HG02938 (cell line): ENCODE measurements at regions not wholly inside any gene's neighbourhood (a gene's known extent, or its start where the extent isn't known, plus 50 kb on each side); places are given as distances from the start of the nearest gene placed in this dataset.
"Not testable (repeated sequence)": the region's sequence is repeated elsewhere in the genome, so short reads cannot be mapped to it uniquely, and the experiment has no call there.

ENCODE experiments used
- ATAC-seq: cut with Tn5 transposase; IDR thresholded peaks from one replicate; pipeline ENCODE4 v1.9.1; 2021; ENCODE audit warnings: mild to moderate bottlenecking, moderate library complexity; ENCODE audit not compliant: unreplicated experiment

DNA sequence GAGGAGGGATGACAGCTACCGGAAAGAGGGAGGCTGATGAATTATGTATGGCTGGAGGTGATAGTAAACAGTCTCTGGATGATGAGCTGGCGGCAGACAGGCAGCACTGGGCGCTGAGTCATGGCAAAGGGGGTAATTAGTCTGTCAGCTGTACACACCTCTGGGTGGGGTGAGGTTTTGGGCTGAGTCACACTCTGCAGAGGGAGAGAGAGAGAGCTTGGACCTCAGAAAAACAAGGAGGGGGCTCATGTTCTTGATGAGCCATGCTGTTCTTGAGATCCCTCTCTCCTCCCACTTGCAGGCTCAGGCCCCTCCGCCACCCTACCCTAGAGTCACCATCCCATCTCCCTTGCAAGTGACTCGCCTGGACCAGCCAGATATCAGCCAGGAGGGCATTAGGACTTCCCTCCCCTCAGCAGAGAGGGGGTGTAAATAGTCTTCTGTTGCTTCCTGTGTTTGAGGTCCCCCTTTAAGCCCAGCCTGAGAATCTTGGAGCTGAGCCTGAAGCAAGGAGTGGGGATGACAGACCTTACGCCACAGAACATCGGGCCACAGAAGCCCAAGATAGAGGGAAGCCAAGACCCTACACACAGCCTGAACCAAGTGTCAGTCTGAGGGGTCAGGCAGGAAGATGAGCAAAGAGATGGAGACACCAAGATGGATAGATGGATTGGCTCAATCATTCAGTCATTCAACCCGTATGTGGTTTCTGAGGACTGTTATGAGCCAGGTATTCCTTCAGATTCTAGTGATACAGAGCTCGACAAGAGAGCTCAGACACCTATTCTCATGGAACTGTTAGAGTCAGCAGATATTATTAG, 383.2 kb upstream of the CCL2 start:
- no peak for ATAC-seq

DNA sequence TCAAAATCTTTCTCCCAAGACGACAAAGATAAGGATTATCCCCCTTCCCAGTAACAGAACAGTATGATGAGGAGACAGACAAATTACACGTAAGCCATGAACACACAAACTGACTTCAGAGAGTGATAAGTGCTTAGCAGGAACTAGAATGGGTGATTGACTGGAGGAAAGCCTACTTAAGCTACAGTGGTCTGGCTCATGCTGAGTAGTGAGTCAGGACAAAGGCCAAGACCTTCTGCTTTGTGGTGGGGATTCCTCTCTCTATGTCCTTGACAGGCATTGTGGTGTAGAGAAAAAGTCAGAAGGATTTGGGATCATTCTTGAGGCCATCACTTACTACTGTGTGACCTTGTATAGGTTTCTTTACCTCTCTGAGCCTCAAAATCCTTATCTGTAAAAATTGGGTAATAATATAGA, 381.9 kb upstream of the CCL2 start:
- ATAC-seq = no peak

DNA sequence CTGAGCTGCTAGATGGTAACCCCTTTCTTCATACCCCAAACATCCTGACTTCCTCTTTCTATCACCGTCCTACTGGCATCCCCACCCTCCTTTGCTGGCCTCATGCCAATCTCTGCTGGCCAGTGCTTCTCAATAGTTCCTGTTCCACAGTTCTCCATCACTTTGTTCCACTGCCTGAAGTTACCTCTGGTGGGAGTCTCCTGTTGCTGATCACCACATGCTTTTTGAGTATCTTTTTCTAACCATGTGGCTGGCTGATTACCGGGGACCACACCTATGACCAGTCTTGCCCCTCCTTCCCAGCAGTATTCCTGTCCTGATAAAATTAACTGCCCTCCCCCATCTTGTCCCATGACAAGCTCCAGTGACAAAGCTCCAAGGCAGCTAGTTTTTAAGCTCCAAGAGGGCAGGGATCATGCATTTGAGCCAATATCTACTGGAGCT, 380.4 kb upstream of the CCL2 start:
- no peak for ATAC-seq

DNA sequence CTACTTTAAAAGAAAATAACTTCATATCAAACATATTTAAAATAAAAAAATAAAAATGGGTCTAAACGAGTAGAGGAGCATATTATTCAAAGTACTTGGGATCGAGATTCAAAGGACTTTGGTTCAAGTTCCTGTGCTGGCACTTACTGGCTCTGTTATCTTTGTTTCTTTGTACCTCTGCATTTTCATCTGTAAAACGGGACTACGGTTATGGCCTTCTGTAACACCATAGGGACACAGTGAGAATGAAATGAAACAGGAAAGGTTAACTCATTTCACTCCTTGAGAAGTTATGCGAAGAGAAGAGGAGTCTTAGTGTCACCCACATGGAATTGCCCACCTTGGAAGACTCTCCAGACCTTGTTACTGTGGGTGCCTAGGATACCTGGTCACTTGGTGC, 379.1 kb upstream of the CCL2 start:
- ATAC-seq = no peak

DNA sequence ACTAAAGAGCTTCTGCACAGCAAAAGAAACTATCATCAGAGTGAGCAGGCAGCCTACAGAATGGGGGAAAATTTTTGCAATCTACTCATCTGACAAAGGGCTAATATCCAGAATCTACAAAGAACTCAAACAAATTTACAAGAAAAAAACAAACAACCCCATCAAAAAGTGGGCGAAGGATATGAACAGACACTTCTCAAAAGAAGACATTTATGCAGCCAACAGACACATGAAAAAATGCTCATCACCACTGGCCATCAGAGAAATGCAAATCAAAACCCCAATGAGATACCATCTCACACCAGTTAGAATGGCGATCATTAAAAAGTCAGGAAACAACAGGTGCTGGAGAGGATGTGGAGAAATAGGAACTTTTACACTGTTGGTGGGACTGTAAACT, 372.8 kb upstream of the CCL2 start:
- not testable (repeated sequence) for ATAC-seq

DNA sequence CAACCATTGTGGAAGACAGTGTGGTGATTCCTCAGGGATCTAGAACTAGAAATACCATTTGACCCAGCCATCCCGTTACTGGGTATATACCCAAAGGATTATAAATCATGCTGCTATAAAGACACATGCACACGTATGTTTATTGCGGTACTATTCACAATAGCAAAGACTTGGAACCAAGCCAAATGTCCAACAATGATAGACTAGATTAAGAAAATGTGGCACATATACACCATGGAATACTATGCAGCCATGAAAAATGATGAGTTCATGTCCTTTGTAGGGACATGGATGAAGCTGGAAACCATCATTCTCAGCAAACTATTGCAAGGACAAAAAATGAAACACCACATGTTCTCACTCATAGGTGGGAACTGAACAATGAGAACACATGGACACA, 372.4 kb upstream of the CCL2 start:
- ATAC-seq = not testable (repeated sequence)

DNA sequence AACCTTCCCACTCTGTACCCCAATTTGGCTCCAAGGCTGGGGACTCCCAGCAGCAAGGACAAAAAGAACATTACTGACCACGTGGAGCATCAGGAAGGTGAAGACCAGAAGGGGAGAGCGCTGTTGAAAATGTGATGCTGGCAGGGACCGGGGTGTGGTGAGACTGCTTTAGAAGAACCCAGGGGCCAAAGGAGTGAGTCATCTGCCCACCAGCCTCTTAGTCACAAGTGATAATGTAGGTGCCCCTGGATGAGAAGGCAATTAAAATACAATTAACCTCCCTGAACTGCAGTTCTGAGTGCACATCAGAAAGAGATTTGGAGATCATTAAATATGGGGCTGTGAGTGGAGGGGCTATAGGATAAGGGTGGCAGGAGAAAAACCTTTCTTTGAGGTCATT, 366.6 kb upstream of the CCL2 start:
- ATAC-seq = no peak

DNA sequence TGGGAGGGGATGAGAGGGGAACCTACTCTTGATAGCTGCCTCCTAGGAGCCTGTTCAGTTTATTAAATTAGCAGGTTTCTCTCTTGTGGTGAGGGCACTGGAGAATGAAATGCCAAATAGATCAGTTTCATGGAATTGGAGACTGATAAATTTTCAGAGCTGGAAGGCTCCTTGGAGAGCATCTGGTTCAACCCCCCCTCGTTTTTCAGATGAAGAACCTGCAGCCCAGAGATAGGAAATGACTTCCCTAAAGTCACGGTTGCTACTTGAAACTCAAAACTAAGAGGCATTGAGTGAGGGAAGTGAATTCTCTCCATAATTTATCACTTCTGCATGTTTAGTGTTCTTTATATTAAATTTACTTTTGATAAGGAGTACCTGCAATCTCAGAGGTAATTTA, 366.0 kb upstream of the CCL2 start:
- ATAC-seq = no peak

DNA sequence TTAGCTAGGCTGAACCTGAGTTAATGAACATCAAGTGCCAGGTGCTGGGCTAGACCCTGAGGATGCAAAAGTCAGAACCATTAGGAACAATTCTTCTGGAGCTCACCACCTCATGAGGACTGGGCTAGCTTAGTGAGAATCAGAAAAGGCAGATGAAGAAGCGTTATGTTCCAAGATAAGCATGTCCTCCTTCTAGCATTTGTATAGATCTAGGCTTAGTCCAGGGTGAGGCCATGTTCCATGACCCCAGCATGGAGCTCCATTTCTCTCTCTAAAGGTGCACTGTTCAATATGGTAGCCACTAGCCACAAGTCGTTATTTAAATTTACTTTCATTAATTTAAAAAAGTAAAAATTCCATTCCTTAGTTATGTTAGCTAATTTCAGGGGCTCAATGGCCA, 365.3 kb upstream of the CCL2 start:
- no peak for ATAC-seq

DNA sequence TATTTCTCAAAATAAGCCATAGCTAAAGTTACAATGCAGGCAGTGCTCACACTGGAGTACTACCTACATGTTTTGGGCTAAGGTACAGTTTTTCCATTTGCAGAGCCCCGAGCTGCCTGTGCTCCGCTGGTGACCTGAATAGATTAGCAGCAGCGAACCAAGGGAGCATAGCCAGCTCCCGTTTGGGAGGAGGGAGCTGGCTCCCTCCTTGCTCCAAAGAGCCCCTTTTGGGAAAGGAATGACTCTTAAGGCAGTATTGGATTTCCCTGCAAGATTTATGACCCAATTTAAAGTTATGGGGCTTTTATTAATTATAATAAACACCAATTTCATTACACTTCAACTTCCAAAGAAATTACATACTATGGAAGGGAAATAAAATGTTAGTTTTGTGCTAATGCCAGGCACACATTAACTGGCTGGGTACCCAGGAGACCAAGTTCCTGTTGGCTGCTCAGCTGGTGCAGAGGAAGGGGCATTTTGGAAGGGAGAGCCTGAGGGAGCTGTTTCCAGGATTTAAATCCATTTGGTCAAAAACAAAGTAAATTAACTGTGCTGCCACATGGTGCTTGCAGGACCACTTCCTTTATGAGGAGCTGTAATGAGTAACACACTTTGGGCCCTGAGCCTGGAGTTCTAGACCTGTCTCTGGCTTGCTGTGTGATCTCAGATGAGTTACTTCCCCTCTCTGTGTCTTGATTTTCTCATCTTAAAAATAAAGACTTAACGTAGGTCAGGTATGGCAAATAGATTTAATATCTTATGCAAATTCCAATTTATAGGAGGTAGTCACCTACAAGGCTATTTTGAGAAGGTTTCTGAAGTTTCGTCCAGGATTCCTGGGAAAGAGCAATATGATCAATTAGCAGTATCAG, 362.1 kb upstream of the CCL2 start:
- ATAC-seq = no peak

DNA sequence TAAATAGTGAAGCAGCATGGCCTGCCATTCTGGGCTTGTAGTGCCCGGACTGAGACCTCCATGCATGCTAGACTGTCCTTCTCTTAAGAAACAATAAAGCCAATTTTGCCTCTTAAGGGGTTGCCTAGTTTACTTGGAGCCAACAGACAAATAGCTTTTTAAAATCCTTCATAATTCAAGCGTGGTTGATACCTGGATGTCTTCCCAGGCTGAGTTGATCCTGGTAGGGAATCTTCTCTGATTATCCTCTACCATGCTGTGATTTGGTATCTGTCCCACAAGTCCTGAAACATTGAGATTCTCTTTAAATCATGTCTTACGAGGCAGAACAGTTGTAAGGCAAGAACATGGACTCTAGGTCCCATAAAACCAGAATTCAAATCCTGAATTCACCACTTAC, 359.6 kb upstream of the CCL2 start:
- no peak for ATAC-seq

DNA sequence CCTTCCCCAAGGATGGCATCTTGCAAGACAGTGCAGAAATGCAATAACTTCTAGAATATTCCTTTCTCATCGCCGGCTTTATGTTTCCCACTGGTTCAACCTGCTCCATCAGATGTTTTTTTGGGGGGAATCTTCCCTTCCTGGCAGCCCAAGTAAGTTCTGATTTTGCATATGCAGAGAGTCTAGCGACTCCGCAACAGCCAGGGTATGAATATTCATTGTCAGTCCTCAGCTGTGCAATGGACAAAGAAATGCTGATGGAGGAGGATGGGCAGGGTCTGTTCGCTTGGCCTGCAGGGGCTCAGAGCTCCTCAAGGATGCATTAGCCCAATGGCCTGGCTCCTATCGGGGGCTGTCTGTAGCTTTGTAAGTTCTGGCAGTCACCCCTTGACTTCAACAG, 358.8 kb upstream of the CCL2 start:
- no peak for ATAC-seq

DNA sequence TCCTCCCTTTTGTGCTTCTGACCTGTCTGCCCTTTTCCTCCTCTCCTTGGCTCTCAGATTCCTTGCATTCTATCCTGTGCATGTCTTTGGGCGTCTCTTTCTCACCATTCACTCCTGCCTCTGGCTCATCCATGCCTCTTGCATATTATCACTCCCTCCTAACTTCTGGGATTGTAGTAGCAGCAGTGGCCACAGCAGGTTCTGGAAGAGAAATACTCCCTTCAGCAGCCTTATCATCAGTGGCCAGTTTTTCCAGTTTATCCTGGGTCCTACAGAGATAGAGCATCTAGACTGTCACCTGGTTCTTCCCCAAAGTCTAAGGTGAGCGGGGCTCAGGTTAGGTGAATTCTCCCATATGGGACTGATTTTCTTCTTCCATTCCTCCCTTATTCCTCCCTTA, 354.0 kb upstream of the CCL2 start:
- ATAC-seq = no peak

DNA sequence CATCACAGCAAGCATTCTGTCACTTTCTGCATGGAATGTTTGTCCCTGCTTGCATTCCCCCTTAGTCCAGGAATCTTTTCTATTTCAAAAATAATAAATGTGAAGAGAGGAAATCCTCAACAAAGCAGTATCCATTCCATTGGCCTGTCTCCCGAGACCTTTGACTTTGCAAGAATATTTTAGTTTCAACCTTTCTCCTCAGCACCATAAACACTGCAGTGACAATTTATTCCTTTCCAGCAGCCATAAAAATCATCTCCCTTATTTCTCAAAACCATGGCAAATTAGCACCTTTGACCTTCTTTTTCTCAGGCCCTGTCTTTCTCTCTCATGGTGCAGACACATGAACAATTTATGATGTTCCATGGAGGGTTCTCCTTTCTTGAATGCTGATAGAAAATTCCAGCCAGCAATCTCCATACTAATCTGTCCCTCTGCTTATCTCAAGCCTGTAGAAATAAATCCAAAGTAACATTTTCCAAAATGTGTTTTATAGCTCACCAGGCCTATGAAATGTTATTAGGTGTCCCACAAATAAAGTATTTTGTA, 352.1 kb upstream of the CCL2 start:
- no peak for ATAC-seq

DNA sequence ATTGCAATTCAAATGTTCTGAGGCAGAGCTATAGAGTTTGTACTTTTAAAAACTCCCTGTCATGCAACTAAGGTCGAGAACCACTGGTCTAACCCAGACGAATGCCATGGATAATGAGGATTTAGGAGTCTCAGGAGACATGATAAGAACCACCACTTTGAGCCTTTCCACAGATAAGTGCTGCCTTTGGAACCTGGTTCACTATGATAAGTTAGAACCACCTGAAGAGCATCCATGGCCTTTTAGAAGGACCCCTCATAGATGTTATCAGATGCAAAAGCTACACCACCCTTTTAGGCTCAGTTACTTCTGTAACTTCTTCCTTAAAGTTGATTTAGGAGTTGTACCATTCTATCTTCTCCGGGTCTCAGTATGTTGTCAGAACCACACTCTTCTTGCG, 350.6 kb upstream of the CCL2 start:
- ATAC-seq = no peak

DNA sequence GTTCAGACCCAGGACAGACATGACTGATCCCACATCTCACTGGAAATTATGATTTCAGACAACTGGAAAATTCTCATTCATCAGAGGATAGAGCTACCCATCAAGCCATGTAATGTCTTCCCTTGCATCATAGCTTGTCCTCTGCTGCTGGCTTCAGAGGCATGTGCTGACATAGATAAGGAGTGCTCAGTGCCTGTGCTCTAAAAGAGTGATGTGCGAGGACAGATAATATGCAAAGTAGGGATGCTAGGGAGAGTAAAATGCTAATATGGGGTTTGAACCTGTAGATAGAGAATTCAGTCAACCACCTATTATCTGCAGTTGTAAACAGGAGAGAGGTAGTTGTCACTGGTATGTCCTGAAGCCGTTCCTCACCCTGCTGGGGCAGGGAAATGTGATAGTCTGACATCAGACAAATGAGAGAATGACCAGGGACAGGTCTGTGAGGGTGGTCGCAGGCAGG, 349.7 kb upstream of the CCL2 start:
- no peak for ATAC-seq

DNA sequence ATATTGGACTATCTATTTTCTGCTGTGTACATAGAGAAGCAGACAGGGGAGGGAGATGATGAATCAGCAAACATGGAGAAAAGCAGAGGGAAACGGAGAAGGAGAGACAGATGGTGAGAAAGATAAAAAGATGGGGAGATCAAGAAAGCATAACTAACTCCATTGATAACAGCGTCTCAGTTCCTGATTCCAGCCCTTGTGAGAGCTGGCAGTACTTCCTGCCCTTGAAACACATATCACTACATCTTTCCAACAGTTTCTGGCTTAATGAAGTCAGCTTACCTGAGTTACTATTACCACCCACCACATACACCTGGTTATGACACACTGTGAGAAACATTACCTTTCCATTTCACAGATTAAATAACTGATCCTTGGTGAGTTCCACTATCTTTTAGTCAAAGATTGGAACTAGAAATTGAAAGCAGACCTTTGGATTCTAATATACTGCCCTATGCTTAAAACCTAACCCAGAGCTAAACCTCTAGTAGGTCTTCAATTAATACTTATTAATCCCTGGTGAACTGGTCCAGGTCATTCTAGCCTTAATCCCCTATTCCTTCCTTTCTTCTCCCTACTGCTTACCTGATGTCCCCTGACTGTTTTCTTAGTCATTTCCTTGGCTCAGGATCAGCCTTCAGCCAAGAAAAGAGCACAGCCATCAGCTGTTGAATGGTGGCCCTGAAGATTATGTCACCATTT, 346.6 kb upstream of the CCL2 start:
- ATAC-seq = no peak

DNA sequence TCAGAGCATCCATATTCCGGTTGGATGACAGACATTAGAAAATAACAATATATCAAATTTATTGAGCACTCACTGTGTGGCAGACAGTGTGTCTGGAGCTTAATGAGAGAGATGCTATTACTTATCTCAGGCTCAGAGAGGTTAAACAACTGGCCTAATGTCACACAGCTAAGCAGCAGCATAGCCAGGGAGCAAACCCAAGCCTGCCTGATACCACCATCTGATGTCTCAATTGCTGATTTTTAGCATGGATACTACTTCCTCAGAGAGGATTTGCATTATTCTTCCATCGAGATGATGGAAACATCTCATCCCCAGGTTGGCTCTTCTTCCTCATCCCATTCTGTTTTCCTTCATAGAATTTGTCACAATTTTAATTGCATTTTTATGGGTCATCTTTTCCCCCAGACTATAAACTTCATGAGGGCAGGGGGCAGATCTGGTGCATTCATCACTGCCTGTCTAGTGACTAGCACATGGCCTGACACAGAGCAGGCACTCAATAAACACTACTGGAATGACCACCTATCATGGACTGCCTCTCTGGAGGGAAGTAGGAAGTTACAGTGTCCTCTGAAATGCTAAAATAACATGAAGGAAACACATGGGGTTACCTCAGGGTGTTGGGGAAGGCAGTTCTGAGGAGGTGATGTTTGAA, 344.8 kb upstream of the CCL2 start:
- ATAC-seq = no peak

DNA sequence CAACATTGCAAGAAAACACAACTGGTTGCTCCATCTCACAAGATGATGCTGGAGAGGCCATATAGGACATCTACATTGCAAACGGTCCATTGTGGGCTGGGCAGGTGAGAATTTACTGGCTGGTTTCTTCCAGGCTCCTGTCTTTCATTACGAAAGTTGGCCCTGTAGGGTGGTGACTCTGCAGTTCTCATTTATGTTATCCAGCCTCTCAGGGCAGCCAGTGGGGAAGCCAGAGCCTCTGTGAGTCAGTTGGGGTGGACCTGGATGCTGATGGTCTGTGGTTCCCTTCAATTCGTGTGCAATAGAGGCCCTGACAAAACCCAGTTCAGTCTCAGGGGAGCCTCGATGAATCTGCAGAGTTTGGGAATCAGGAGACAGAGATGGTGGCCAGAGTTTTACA, 341.0 kb upstream of the CCL2 start:
- no peak for ATAC-seq

DNA sequence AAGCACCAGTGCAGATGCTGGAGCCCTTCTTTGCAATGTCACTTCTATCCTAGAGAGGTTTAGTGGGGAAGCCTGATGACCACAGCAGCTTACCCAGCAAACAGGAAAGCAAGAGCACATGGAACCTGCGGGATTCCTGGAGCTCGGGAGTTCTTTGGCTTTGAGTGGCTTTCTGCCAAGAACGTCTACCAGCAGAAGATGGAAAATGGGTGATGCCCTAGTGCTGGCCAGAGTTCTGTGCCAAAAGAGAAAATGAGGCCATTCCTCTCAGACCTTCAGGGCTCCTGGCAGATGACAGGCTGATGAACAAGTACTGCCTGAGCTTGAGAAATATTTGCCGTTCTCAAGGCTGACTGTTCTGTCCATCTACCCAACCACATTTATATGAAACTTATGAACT, 332.1 kb upstream of the CCL2 start:
- ATAC-seq = no peak

DNA sequence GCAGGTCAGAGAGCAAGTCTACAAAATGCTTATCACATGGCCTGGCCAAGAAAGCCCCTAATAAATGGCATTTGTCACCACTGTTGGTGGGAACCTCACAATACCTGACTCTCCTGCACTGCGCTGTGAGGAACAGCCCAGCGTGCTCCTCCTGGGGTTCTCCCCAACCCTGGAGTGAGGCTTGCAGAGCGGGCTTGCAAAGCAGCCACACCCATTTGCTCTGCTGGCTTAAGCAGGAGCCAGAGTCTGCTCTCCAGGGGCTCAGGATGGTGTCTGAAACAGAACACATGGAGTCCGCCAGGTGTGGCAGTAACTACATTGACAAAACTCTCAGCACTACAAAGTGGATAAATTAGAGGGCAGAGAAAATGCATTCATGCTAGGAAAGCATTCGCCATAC, 331.0 kb upstream of the CCL2 start:
- ATAC-seq = no peak
